Esophagus squamous epithelium (tissue), 4 donors: ENCODE measurements at regions not wholly inside any gene's neighbourhood (a gene's known extent, or its start where the extent isn't known, plus 50 kb on each side); places are given as distances from the start of the nearest gene placed in this dataset.

ENCODE experiments used
- POLR2A ChIP-seq, 4 donors: fragments of 450-650 bp; IDR thresholded peaks; one replicate each; pipeline ENCODE4 v1.6.1; 2017; ENCODE audit warnings: antibody characterized with exemption in 4 of 4, mild to moderate bottlenecking in 4 of 4, moderate library complexity in 3 of 4
- TF ChIP-seq, protein P1 (sequence below), 6 experiments: fragments of 450-650 bp in 4 of 6; fragments of 200-600 bp in 2 of 6; sonication (generic) in 2 of 6; IDR thresholded peaks; one replicate each; pipeline ENCODE4 v1.5.1; 2016 to 2019; ENCODE audit warnings: antibody characterized with exemption in 6 of 6, mild to moderate bottlenecking in 4 of 6, moderate library complexity in 4 of 6

DNA sequence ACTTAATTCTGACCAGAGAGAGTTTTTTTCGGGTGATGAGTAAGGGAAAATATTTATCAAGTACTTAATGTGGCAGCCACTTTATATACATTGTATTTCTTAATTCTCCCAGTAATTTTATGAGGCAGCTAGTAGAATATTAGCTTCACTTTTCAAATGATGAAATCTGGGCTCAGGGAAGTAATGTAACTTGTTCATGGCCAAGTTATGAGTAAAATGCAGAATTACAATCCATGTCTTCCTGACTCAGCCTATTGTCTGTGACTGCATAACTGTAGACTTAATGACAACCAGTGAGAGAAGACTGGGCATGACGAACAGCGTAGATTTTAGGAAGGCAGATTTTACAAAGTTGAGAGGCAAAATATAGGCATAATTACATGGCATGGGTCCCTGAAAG lies 106.7 kb upstream of the MIS18BP1 start:
- TF ChIP-seq, protein P1, sequence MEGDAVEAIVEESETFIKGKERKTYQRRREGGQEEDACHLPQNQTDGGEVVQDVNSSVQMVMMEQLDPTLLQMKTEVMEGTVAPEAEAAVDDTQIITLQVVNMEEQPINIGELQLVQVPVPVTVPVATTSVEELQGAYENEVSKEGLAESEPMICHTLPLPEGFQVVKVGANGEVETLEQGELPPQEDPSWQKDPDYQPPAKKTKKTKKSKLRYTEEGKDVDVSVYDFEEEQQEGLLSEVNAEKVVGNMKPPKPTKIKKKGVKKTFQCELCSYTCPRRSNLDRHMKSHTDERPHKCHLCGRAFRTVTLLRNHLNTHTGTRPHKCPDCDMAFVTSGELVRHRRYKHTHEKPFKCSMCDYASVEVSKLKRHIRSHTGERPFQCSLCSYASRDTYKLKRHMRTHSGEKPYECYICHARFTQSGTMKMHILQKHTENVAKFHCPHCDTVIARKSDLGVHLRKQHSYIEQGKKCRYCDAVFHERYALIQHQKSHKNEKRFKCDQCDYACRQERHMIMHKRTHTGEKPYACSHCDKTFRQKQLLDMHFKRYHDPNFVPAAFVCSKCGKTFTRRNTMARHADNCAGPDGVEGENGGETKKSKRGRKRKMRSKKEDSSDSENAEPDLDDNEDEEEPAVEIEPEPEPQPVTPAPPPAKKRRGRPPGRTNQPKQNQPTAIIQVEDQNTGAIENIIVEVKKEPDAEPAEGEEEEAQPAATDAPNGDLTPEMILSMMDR (IDR thresholded peaks at IDR 0.05), result no peak
- no peak for TF ChIP-seq POLR2A (IDR thresholded peaks at IDR 0.05)
